ENCODE measurements at regions not wholly inside any gene's neighbourhood (a gene's known extent, or its start where the extent isn't known, plus 50 kb on each side); places are given as distances from the start of the nearest gene placed in this dataset.
"Not testable (repeated sequence)": the region's sequence is repeated elsewhere in the genome, so short reads cannot be mapped to it uniquely, and the experiment has no call there.

DNA sequence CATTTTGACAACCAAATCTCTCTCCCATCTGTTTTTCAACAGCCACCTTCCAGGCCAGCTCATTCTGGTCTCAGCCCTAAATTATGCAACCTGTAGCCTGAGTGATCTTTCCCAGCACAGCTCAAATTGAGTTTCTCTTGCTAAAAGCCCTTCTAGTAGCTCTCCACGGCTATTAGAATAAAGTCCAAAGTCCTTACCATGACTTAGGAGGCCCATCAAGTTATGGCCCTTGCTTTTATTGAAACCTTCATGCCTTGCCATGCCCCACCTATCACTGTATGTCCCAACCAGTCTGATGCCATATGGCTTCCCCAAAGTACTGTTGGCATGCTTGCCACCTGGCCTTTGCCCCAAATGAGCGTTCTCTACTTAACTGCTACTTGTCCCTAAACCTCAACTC lies 303.5 kb upstream of the GADL1 start:
- H3K79me2 ChIP-seq (ENCODE audit: insufficient read depth, low read length), result no peaks in the 10 kb centered on the region
- peaks cover 3% of the 10 kb centered on the region for H3K4me1 ChIP-seq (ENCODE audit: insufficient read depth, low read length)
- no peak overlapping the region for H3K4me3 ChIP-seq (ENCODE audit: insufficient read depth, low read length)
- DNase-seq (ENCODE audit: insufficient read length, low spot score, missing footprints), result no peak
- H3K9me3 ChIP-seq (ENCODE audit: low read depth, low read length), result no peaks in the 10 kb centered on the region
- no peaks in the 10 kb centered on the region for H3K27me3 ChIP-seq (ENCODE audit: insufficient read depth, low read length)
- H3K4me2 ChIP-seq (ENCODE audit: insufficient read depth, low read length), result no peak overlapping the region
- no peak overlapping the region for H3K27ac ChIP-seq (ENCODE audit: low read depth, low read length)
- H3K36me3 ChIP-seq (ENCODE audit: insufficient read depth, low read length), result no peaks in the 10 kb centered on the region
- TF ChIP-seq, protein P1, sequence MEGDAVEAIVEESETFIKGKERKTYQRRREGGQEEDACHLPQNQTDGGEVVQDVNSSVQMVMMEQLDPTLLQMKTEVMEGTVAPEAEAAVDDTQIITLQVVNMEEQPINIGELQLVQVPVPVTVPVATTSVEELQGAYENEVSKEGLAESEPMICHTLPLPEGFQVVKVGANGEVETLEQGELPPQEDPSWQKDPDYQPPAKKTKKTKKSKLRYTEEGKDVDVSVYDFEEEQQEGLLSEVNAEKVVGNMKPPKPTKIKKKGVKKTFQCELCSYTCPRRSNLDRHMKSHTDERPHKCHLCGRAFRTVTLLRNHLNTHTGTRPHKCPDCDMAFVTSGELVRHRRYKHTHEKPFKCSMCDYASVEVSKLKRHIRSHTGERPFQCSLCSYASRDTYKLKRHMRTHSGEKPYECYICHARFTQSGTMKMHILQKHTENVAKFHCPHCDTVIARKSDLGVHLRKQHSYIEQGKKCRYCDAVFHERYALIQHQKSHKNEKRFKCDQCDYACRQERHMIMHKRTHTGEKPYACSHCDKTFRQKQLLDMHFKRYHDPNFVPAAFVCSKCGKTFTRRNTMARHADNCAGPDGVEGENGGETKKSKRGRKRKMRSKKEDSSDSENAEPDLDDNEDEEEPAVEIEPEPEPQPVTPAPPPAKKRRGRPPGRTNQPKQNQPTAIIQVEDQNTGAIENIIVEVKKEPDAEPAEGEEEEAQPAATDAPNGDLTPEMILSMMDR (IDR thresholded peaks at IDR 0.05; ENCODE audit: extremely low read depth, low read depth, low read length), result no peak
- H4K20me1 ChIP-seq (ENCODE audit: insufficient read depth, low read length), result no peaks in the 10 kb centered on the region
- H2AFZ ChIP-seq (ENCODE audit: low read length), result no peak overlapping the region

DNA sequence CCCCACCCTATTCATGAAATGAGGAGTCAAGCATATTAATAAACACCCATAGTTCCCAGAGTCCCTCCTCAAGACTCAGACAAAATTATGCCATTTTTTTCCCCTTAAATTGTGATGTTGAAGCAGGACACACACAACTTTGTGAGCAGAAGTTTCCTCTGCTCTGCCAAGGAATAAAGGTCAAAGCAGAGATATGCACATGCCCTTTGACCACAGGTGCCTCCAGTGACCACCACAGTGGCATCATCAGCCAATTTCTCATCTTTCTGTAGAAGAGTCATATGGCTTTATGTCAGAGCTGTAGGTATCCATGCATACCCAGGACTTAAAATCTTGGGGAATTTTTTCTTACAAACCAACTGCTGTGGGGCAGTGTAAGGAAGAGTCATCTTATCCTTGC lies 304.4 kb upstream of the GADL1 start:
- no peaks in the 10 kb centered on the region for H3K36me3 ChIP-seq (ENCODE audit: insufficient read depth, low read length)
- no peak overlapping the region for H2AFZ ChIP-seq (ENCODE audit: low read length)
- no peaks in the 10 kb centered on the region for H4K20me1 ChIP-seq (ENCODE audit: insufficient read depth, low read length)
- TF ChIP-seq, protein P1 (IDR thresholded peaks at IDR 0.05; ENCODE audit: extremely low read depth, low read depth, low read length), result no peak
- H3K4me2 ChIP-seq (ENCODE audit: insufficient read depth, low read length), result no peak overlapping the region
- no peak for DNase-seq (ENCODE audit: insufficient read length, low spot score, missing footprints)
- H3K4me1 ChIP-seq (ENCODE audit: insufficient read depth, low read length), result peaks cover 3% of the 10 kb centered on the region
- H3K4me3 ChIP-seq (ENCODE audit: insufficient read depth, low read length), result no peak overlapping the region
- H3K79me2 ChIP-seq (ENCODE audit: insufficient read depth, low read length), result no peaks in the 10 kb centered on the region
- H3K27ac ChIP-seq (ENCODE audit: low read depth, low read length), result no peak overlapping the region
- H3K9me3 ChIP-seq (ENCODE audit: low read depth, low read length), result no peaks in the 10 kb centered on the region
- H3K27me3 ChIP-seq (ENCODE audit: insufficient read depth, low read length), result no peaks in the 10 kb centered on the region

DNA sequence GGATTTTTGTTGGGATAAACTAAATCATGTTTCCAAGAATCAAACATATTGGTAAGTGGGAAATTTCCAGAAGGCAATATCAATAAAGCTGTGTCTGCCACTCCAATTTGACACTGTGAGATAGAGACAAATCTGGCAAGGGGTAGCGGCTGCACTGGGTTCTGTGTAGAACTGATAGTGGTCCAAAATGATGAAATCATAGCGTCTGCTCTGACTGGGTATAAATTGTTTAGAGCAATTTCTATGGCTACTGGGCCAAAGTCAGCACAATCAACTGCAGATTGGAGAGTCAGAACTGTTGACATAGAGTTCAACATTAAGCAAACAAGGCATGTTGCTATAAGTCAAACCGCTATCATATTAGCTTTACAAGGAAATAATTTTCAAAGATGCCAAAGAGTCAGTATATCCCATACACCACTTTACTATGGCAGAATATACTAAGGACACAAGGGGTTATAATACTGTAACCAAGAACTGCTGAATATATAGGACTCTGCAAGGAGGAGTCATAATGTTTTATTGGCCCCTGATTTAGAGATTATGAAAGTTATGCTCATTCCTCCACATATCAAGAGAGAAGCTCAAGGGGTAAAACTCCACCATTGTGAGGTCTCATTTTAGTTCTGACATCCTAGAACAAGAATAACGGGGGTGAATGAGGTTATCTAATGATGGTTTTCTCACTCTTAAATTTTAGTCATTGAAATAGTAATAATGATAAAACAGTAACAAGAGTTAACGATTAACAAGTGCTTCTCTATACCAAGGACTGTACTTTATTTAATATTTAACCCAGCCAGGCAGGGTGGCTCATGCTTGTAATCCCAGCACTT lies 309.7 kb upstream of the GADL1 start:
- DNase-seq (ENCODE audit: insufficient read length, low spot score, missing footprints), result no peak
- Histone ChIP-seq H2AFZ (ENCODE audit: low read length) (no peak overlapping the region), H3K27me3 (ENCODE audit: insufficient read depth, low read length) (no peaks in the 10 kb centered on the region), H4K20me1 (ENCODE audit: insufficient read depth, low read length) (no peaks in the 10 kb centered on the region), H3K4me1 (ENCODE audit: insufficient read depth, low read length) (no peaks in the 10 kb centered on the region), H3K36me3 (ENCODE audit: insufficient read depth, low read length) (no peaks in the 10 kb centered on the region), H3K27ac (ENCODE audit: low read depth, low read length) (no peak overlapping the region), H3K4me3 (ENCODE audit: insufficient read depth, low read length) (no peak overlapping the region), H3K79me2 (ENCODE audit: insufficient read depth, low read length) (no peaks in the 10 kb centered on the region), H3K4me2 (ENCODE audit: insufficient read depth, low read length) (no peak overlapping the region), H3K9me3 (ENCODE audit: low read depth, low read length) (no peaks in the 10 kb centered on the region)
- TF ChIP-seq, protein P1 (IDR thresholded peaks at IDR 0.05; ENCODE audit: extremely low read depth, low read depth, low read length), result no peak

DNA sequence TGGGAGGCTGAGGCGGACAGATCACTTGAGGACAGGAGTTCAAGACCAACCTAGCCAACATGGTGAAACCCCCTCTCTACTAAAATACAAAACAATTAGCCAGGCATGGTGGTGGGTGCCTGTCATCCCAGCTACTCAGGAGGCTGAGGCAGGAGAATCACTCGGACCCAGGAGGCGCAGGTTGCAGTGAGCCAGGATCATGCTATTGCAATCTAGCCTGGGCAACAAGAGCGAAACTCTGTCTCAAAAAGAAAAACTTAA lies 310.3 kb upstream of the GADL1 start:
- H4K20me1 ChIP-seq (ENCODE audit: insufficient read depth, low read length); H3K27ac ChIP-seq (ENCODE audit: low read depth, low read length); H3K36me3 ChIP-seq (ENCODE audit: insufficient read depth, low read length); H3K27me3 ChIP-seq (ENCODE audit: insufficient read depth, low read length); DNase-seq (ENCODE audit: insufficient read length, low spot score, missing footprints); H3K4me2 ChIP-seq (ENCODE audit: insufficient read depth, low read length); H3K4me1 ChIP-seq (ENCODE audit: insufficient read depth, low read length); H3K9me3 ChIP-seq (ENCODE audit: low read depth, low read length); H3K4me3 ChIP-seq (ENCODE audit: insufficient read depth, low read length); H2AFZ ChIP-seq (ENCODE audit: low read length); H3K79me2 ChIP-seq (ENCODE audit: insufficient read depth, low read length): not testable (repeated sequence)
